ENCODE measurements at regions not wholly inside any gene's neighbourhood (a gene's known extent, or its start where the extent isn't known, plus 50 kb on each side); places are given as distances from the start of the nearest gene placed in this dataset.

- no peak for DNase-seq (ENCODE audit: insufficient read length, low spot score)
Observed at GRCh38 chr9:108618906-108619550, 236.8 kb downstream of the ACTL7B start.

GRCh38 chr9:108617676-108618075 lies 238.1 kb downstream of the ACTL7B start:
- no peak for FAIRE-seq
- no peak for DNase-seq (ENCODE audit: insufficient read length, low spot score)

More at GRCh38 chr9:108618906-108619550, 236.8 kb downstream of the ACTL7B start:
- FAIRE-seq: no peak

GRCh38 chr9:108615152-108615551 lies 240.6 kb downstream of the ACTL7B start:
- FAIRE-seq (no peak), DNase-seq (ENCODE audit: insufficient read length, low spot score) (no peak)

GRCh38 chr9:108612513-108612912 lies 243.3 kb downstream of the ACTL7B start:
- no peak for FAIRE-seq
- DNase-seq (ENCODE audit: insufficient read length, low spot score): no peak

DNA sequence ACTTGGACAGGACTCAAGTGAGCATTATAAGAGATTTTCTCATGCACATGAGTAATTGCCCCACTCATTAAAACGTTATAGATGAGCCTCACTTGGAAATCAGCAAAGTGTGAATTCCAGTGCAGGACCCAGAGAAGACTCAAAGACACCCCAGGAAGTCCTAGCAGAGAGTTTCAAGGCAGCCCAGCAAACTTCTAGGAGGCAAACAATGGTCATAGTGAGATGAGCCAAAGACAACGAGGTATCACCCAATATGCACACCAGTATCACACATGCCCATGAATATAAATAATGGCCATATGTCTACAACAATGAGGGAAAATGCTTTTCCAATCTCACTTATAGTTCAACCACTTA lies 245.9 kb downstream of the ACTL7B start:
- DNase-seq (ENCODE audit: insufficient read length, low spot score): no peak
- no peak for FAIRE-seq

DNA sequence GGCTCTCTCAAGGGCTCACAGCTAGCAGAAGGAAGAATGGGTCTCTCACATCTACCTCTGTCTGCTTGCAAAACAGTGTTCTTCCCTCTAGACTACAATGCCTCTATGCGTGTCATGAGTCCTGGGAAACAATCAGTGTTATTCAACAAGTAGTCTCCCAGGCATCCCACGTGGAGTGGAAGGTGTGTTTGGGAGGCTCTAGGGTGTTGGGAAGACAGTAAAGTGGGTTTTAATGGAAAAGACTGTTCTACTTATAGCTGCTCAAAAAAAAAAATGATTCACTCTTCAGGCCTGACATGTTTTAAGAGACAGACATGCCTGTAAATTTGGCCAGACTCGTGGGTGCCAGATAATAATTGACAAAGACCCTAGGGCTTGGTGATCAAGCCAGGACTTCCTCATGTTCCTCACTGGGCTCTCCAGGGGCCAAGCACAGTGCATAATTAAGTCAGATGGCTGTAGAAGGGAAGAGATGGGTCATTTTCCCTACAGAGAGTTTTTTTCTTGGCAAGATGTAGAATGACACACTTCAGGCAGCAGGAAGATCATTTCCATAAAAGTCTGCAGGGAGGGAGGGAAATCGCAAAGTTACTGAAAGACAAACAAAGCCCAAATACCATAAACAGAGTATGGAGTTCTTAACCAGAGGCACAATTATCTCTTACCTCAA lies 246.4 kb downstream of the ACTL7B start:
- no peak for FAIRE-seq
- no peak for DNase-seq (ENCODE audit: insufficient read length, low spot score)

- DNase-seq (ENCODE audit: insufficient read length, low spot score) (no peak), FAIRE-seq (no peak)
Observed at GRCh38 chr9:108607607-108608006, 248.2 kb downstream of the ACTL7B start.

DNA sequence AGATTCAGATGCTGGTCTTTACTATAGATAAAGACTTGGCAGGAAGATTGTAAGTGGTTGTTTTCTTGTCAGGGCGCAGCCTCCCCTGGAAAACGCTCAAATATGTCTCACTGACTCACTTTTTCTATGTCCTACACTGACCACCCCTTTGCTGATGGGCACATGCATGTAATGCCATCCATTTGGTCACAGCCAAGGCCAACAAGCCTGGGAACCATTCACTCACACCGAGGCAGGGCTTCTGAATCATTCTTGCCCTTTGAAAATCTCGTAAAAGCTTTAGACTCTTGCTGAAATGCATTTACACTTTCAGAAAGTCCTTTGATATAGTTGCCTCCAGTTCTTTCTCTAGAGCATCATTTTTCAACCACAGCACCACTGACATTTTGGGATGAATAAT lies 249.4 kb downstream of the ACTL7B start:
- FAIRE-seq (no peak), DNase-seq (ENCODE audit: insufficient read length, low spot score) (no peak)

DNA sequence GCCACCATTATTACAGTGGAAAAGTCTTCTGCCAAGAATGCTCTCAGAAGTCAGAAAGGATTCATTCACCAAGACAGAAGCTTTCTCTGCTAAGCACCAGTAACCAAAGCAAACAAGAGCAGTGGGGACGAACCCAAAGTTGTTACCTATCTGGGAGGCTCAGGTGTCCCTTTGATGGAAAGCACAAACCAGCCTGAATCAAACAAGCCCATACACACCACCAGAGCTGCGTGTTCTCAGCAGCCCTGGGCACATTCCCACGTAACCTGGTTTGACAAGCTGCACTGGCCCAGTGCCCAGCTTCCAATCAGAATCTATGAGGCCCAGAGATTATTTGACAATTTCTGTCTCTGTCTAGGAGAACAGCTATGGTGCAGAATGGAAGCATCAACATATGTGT lies 252.6 kb downstream of the ACTL7B start:
- FAIRE-seq (no peak), DNase-seq (ENCODE audit: insufficient read length, low spot score) (no peak)

- DNase-seq (ENCODE audit: insufficient read length, low spot score) (no peak), FAIRE-seq (no peak)
Observed at GRCh38 chr9:108600896-108601295, 254.9 kb downstream of the ACTL7B start.

DNA sequence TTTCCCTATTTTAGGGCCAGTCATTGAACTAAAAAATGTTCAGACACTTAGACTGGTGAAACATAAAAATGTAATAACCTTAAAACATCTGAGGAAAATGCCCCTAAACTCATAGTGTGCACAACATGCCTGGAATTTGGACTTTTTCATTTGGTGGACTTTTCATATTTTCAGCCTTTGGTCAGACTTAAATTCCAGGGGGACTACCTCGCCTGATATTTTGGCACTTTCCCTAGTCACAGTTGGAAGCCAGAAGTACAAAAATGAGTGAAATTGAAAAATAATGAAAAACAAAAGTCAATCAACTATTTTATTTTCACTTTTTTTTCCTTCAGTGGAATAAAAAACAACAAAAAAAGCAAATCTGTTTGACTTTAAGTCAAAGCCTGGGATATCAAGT lies 256.2 kb downstream of the ACTL7B start:
- FAIRE-seq: no peak
- DNase-seq (ENCODE audit: insufficient read length, low spot score): no peak

GRCh38 chr9:108591121-108591520 lies 264.7 kb downstream of the ACTL7B start:
- FAIRE-seq (no peak), DNase-seq (ENCODE audit: insufficient read length, low spot score) (no peak)

- no peak for DNase-seq (ENCODE audit: insufficient read length, low spot score)
- FAIRE-seq: no peak
Observed at GRCh38 chr9:108588246-108588645, 267.5 kb downstream of the ACTL7B start.

GRCh38 chr9:108586471-108587139 lies 269.2 kb downstream of the ACTL7B start:
- no peak for DNase-seq (ENCODE audit: insufficient read length, low spot score)
- FAIRE-seq: no peak

- DNase-seq (ENCODE audit: insufficient read length, low spot score) (no peak), FAIRE-seq (no peak)
Observed at GRCh38 chr9:108584860-108585259, 270.9 kb downstream of the ACTL7B start.

DNA sequence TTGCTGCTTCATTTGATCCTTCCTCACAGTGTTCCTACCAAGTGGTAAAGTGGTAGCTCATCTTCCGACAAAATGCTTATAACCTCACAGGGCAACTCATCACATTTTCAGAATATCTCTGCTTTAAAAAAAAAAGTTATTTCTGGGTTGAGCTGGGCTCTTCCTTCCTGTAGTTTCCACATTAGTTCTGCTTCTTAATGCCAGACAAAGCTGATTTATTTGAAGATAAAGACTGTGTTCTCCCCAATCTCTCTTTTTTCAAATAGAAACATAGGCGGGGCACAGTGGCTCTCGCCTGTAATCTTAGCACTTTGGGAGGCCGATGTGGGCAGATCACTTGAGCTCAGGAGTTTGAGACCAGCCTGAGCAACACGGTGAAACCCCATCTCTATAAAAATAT lies 273.1 kb downstream of the ACTL7B start:
- FAIRE-seq: no peak

DNA sequence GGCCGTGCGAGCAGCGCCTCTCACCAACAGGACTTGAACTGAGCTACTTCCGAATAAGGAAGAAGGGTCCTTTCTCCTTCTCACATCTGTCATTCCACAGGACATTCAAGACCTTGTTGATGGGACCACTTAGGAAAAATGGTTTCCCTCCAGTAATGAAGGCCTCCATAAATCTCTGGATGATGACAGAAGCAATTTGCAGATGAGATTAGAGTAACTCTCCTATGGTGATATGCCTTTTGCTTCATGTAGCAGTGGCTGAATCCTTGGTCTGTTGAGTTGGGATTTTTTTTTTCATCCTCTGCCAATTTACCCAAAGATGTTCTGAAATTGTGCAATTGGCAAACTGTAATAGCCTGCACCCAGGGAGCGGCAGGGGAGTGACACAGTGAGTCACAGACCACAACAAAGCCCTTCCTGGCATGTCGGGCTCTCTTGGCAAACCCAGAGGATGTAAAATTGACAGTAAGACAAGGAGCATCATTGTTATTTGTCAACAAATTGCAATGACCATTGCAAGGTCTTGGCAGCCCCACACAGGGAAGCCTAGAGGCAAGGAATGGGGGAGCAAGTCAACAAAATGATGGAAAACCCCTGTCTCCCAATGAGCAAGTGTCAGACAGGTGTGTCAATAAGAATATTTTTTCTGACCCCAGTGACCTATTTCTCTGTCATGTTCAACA lies 275.9 kb downstream of the ACTL7B start:
- FAIRE-seq: no peak
- peak; percentile 6 for DNase-seq (ENCODE audit: insufficient read length, low spot score)

More for the DNA sequence above, 273.1 kb downstream of the ACTL7B start:
- no peak for DNase-seq (ENCODE audit: insufficient read length, low spot score)

GRCh38 chr9:108575276-108575675 lies 280.5 kb downstream of the ACTL7B start:
- no peak for DNase-seq (ENCODE audit: insufficient read length, low spot score)
- no peak for FAIRE-seq

DNA sequence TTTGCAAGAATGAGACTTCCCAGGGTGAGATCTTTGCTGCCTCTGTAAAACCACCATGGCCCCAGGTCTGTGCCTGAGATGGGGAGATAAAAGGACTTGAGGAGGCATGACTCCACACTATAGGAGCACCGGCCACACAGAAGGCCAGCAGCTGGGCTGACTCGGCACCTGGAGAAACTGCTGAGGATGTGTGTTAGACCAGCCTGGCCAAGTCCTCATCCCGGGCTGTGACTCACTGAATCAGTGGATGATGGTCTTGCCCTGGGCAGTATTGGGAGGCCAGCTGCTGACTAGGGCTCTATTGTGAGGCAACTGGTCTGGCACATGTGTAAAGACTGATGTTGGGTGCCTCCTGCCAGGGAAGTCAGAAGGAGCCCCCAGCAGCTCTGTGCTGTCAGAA lies 286.2 kb downstream of the ACTL7B start:
- DNase-seq (ENCODE audit: insufficient read length, low spot score): no peak
- FAIRE-seq: no peak

DNA sequence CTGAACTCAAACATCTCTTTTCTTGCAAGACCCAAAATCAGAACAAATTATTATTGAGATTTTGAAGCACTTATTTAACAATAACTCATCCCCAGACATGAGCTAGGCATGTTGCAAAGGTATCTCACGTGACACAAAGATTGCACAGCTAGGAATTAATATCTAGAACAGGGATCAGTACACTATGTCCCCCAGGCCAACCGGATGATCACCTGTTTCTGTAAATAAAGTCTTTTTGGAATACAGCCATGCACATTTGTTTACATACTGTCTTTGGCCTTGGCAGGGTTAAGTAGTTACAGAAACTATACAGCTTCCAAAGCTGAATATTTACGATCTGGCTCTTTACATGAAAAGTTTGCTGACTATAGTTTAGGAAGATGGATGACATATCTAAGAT lies 287.7 kb downstream of the ACTL7B start:
- FAIRE-seq (no peak), DNase-seq (ENCODE audit: insufficient read length, low spot score) (no peak)

GRCh38 chr9:108567571-108567970 lies 288.2 kb downstream of the ACTL7B start:
- FAIRE-seq (no peak), DNase-seq (ENCODE audit: insufficient read length, low spot score) (no peak)

Data from HTR-8/SVneo (cell line).